NCI-H1930 (cell line): ENCODE measurements at regions not wholly inside any gene's neighbourhood (a gene's known extent, or its start where the extent isn't known, plus 50 kb on each side); places are given as distances from the start of the nearest gene placed in this dataset.

Source experiments
- DNase-seq, 2 experiments: peaks; one replicate each; lab custom pipeline; 2025; lab: John Stamatoyannopoulos, UW

GRCh38 chr2:181149056-181149455, 168.7 kb downstream of the UBE2E3 start:
- no peak for DNase-seq

- DNase-seq, result no peak
Observed at GRCh38 chr2:181152226-181152625, 171.8 kb downstream of the UBE2E3 start.

- DNase-seq, result no peak
Observed at GRCh38 chr2:181152701-181153100, 172.3 kb downstream of the UBE2E3 start.

DNA sequence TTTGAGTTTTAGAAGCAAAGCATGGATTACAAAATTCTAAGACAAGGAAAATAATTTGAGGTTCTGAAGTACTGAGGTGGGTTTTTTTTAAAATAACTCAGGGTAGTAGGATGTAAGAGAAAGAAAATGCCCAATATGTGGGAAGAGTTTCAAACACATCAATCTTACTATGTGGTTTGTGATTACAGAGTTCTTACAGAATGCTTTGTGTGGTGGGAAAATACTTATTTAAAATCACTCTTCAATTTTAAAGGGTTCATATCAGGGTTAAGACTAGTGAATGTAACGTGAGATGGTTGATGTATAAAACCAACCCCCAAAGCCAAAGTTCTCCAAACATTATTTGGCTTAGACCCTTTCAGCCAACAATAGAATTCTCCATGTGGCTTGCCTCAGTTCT, 173.5 kb downstream of the UBE2E3 start:
- DNase-seq, result no peak

DNA sequence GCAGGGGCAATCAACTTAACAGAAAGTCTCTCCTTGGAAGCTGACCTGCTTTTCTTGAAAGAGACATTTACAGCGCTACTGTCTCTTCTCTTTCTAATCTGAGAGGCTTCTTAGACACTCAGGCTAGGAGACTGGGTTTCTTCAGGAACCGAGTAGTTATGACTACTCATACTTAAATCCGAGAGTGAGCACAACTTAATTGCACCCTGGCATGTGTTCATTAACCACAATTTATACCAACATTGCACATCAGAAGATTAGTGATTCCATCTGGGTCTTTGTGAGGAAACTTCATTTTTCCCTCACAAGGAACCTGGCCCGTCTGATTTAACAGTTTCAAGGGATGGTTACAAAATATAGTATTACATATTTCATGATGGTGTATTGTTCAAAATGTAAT, 176.9 kb downstream of the UBE2E3 start:
- no peak for DNase-seq

GRCh38 chr2:181158427-181158826, 178.0 kb downstream of the UBE2E3 start:
- DNase-seq, result no peak

DNA sequence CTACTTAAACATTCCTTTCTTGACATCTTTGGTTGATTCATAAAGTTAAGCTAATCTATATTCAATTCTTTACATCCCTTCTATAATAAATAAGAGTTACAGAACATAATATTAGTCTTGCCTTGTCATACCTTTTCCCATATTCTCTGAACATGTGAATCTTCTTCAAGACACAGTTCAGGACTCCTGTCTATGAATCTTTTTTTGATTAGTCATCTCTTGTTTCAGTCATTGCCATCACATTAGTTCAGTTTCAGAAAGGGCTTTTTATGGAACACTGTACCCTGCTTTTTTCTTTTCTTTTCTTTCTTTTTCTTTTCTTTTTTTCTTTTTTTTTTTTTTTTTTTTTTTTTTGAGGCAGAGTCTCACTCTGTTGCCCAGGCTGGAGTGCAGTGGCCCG, 181.2 kb downstream of the UBE2E3 start:
- DNase-seq, result no peak

DNA sequence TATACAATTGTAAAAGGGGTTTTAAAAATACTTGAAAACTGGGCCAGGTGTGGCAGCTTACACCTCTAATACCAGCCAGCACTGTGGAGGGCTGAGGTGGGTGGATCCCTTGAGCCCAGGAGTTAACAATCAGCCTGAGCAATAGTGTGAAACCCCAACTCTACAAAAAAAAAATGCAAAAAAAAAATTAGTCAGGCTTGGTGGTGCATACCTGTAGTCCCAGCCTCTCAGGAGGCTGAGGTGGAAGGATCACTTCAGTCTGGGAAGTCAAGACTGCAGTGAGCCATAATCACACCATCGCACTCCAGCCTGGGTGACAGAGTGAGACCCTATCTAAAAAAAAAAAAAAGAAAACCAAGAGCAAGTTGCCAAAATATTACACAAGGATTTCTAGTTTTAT, 182.7 kb downstream of the UBE2E3 start:
- DNase-seq, result no peak

DNA sequence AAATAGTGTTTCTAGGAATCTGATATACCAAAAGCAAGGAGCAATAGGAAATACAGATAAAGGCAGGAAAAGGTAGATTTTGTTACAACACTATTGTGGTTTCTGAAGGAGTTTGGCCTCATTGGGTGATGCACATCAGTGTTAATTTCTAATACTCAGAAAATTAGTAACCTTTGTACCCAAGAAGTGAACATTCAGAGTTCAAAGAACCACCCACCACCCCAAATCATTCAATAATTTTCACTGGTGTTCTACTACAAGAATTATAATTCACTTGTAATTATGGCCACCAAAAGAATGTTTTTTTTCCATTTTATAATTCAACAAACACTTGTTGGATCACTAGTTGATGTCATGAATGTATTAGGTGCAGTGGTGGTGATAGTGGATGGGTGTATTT, 183.3 kb downstream of the UBE2E3 start:
- no peak for DNase-seq

DNA sequence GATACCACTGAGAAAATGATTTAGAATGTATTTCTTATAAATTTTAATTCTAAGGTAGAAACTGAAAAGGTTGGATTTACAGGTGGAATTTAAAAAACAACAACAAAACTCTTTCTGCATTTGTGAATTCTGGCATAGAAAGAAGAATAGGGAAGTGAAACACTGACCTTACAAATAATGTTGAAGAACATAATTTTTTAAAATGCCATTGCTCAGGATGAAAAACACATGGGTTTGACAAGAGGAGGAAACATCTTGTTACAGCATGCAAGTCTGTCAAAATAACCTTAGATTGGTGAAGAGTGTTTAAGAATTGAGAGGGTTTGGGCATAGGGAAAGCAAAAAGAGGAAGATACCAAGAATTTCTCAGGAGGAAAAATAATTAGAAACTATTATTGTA, 184.3 kb downstream of the UBE2E3 start:
- no peak for DNase-seq

DNA sequence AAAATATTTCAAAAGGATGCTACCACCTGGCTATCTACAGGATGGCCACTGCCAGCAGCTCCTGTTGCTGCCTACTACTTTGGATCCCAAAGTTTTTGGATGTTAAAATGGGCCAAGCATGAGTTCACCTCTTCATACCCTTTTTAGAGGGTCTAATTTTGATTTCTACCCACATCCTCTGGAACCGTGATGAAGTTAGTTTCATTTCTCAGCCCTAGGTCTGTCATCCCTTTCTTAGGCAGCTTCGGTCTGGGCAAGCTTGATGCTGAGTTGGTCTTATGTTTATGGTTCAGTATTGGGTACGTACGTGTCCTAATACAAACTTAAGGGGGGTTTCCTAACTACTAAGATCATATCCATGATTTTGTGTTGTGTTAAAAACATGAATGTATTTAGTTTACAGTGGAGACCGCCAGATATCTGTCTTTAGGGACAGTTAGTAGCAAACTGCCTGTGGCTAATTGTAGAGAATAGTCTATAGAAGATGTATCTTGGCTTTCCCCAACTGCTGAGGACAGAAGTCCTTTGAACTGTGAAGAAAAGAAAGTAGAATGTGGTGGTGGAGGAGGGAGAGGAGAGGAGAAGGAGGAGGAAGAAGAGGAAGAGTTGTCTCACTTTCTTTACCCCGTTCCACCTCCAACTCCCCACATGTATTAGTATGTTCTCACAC, 184.9 kb downstream of the UBE2E3 start:
- DNase-seq, result no peak

DNA sequence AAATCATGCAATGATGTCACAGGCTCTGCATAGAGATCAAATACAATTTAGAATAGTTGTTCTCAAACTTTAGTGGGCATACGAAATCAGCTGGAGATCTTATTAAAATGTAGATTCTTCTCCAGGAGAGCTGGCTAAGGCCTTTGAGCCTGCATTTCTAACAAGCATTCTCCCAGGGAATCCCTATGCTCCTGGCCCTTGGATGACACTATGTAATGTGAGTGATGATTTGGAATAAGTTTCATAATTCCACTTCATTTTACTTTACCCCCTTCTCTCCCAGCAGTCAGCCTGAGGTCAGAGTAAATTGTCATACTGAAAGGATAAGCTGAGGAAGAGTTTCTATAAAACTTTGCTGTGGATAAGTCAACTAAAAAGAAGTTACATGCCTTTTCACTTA, 189.1 kb downstream of the UBE2E3 start:
- DNase-seq, result no peak

DNA sequence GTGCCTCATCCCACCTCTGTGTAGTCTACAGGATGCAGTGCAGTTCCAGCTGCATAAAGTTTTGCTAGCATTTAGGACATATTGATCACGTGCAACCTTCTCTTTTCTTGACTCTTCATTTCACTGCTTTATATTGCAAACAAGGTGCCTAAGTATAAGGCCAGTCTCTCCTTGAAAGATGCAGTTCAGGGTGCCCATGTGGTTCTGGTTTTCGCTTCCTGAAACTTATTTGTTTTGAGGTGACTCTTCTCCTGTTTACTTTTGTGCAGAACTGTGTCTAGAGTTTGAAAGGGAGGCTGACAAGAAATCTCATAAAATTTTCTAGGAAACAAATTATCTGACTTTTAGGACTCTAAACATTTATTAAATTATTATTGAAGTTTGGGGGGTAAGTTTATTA, 189.9 kb downstream of the UBE2E3 start:
- no peak for DNase-seq

DNA sequence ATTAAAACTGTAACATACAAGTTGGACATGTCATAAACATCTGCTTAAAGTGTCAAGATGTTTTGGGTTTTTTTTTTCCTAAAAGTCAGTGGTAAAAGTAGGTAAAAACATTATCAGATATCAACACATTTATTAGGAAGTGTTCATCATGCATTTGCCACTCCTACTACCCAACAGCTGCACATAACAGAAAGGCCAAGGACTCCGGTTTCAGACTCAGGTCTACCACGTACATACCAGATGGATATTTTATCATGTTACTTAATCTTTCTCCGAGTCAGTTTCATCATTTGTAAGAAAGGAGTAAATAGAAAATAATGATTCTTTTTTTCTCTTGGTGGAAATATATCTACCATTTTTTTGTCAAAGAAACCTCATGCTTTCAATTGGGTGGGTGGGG, 192.3 kb downstream of the UBE2E3 start:
- no peak for DNase-seq

DNA sequence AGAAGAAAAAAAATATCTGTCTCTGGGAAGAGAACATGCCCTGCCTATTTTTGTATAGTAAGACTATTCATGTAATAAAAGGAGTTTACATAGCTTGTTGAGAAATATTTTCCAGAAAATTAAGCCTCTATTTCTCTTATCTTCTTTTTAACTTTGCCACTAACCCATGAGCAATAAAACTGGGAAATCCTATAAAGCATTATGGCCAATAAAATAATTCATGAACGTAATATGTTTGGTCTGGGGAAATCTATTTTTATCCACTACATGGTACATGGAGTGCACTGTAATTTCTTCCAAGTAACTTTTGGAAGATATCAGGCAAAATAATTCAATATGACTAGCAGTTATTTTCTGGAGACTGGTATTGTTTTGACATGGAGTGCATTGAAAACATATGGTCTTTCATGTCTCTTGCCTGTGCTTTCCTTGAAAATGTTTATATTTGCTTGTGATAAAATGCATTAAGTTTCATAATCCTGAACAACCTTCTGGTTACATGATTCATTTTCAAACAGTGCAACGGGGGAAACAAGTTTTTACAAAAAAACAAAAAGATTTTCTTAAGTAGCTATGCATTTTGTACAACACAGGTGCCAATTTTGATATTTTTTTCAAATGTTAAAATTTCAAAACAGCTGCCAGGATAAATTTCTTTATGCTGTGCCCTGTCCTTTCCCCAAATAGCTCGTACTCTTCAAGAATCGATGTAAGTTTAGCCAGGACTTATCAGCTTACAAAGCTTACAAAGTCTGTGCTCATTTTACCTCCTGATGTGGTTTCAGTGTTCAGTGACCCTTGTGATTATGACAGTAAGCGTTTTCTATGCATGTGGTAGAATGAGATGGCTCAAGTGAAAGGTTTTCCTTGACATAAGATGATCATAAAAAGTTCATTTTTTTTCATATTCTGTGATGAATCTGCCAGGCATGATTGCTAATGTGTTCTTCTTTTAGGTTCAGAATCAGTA, 194.5 kb downstream of the UBE2E3 start:
- no peak for DNase-seq

- no peak for DNase-seq
Observed at GRCh38 chr2:181176540-181176939, 196.1 kb downstream of the UBE2E3 start.

DNA sequence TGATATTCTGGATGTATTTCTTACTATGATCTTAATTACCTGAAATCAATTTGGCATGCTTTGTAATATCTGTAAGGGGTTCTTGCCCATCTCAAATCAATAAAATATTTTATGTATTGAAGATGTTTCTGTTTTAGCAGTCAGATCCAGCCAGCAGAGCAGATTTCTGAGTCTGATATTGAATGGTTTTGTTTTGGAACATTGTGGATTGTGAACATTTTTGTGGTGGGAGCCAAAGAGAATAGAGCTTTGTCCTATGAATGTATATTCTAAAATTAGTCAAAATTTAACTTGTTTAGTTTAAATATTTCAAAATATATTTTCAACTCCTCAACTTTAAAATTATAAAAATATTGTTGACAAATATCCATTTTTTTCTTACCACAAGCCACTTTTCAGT, 197.0 kb downstream of the UBE2E3 start:
- DNase-seq, result no peak

GRCh38 chr2:181178130-181178529, 197.7 kb downstream of the UBE2E3 start:
- DNase-seq, result no peak

- no peak for DNase-seq
Observed at GRCh38 chr2:181178823-181179412, 198.5 kb downstream of the UBE2E3 start.

GRCh38 chr2:181183878-181184542, 203.6 kb downstream of the UBE2E3 start:
- no peak for DNase-seq

DNA sequence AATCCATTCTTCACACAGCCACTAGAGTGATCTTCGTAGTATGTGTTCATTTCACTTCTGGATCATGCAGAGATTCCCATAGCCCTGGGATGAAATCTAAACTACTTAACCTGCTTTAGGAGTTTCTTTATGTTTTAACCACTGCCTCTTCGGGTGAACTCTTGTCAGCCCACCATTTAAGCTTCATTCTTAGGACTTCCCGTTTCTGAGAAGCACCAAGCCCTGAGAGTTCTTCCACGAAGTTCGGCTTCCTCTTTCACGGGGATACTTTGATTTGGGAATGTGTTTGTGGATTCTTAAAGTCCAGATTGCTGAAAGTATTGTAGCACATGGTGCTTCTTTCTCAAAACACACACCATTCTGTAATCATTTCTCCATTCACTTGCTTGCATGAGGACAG, 205.0 kb downstream of the UBE2E3 start:
- DNase-seq, result no peak

- no peak for DNase-seq
Observed at GRCh38 chr2:181185948-181186347, 205.5 kb downstream of the UBE2E3 start.
